Astrocyte (in vitro differentiated cells and primary cell): ENCODE measurements at regions not wholly inside any gene's neighbourhood (a gene's known extent, or its start where the extent isn't known, plus 50 kb on each side); places are given as distances from the start of the nearest gene placed in this dataset.

ENCODE experiments used
- DNase-seq: peaks from one replicate; pipeline ENCODE4 v3.0.0-alpha.2; 2010; ENCODE audit warnings: low read depth
- FAIRE-seq: peaks from 2 replicates; lab custom pipeline; 2011; peaks lifted over from hg19 to GRCh38; lab: Jason Lieb, UNC
- H2AFZ ChIP-seq: 2 replicates; pipeline ENCODE4 v1.6.0; 2012; ENCODE audit warnings: low read depth, low read length, inconsistent platforms
- H3K27ac ChIP-seq: 2 replicates; pipeline ENCODE4 v1.5.1; 2011; ENCODE audit warnings: low read depth, low read length, inconsistent platforms
- H3K27me3 ChIP-seq: 2 replicates; pipeline ENCODE4 v1.6.0; 2011; ENCODE audit warnings: low read length, inconsistent platforms; ENCODE audit not compliant: insufficient read depth
- H3K36me3 ChIP-seq: 2 replicates; pipeline ENCODE4 v1.5.1; 2011; ENCODE audit warnings: low read length, inconsistent platforms; ENCODE audit not compliant: insufficient read depth
- H3K4me1 ChIP-seq: 2 replicates; pipeline ENCODE4 v1.5.1; 2011; ENCODE audit warnings: low read length, inconsistent platforms; ENCODE audit not compliant: insufficient read depth
- H3K4me2 ChIP-seq: 2 replicates; pipeline ENCODE4 v1.6.0; 2012; ENCODE audit warnings: low read length, inconsistent platforms
- H3K4me3 ChIP-seq: 2 replicates; pipeline ENCODE4 v1.5.1; 2011; ENCODE audit warnings: low read depth, mild to moderate bottlenecking, low read length, inconsistent platforms; ENCODE audit not compliant: insufficient read depth
- H3K79me2 ChIP-seq: 2 replicates; pipeline ENCODE4 v1.6.0; 2012; ENCODE audit warnings: mild to moderate bottlenecking, low read length, inconsistent platforms; ENCODE audit not compliant: insufficient read depth
- H3K9ac ChIP-seq: 2 replicates; pipeline ENCODE4 v1.6.0; 2012; ENCODE audit warnings: mild to moderate bottlenecking, low read length, inconsistent platforms
- H3K9me3 ChIP-seq: 2 replicates; pipeline ENCODE4 v1.5.1; 2012; ENCODE audit warnings: low read depth, mild to moderate bottlenecking, low read length, inconsistent platforms; ENCODE audit not compliant: insufficient read depth
- H4K20me1 ChIP-seq: 2 replicates; pipeline ENCODE4 v1.6.0; 2012; ENCODE audit warnings: low read length, inconsistent platforms; ENCODE audit not compliant: insufficient read depth
- H3K27ac Mint-ChIP-seq: one replicate; pipeline ENCODE4 v1.8.0; 2021; ENCODE audit warnings: mild to moderate bottlenecking, mixed read lengths; ENCODE audit not compliant: unreplicated experiment
- H3K27me3 Mint-ChIP-seq: one replicate; pipeline ENCODE4 v1.8.0; 2021; ENCODE audit warnings: low read depth, mixed read lengths; ENCODE audit not compliant: unreplicated experiment
- H3K36me3 Mint-ChIP-seq: one replicate; pipeline ENCODE4 v1.8.0; 2021; ENCODE audit warnings: low read depth, mixed read lengths; ENCODE audit not compliant: unreplicated experiment
- H3K4me1 Mint-ChIP-seq: one replicate; pipeline ENCODE4 v1.8.0; 2021; ENCODE audit warnings: low read depth, mixed read lengths; ENCODE audit not compliant: unreplicated experiment
- H3K4me3 Mint-ChIP-seq: one replicate; pipeline ENCODE4 v1.8.0; 2021; ENCODE audit warnings: mild to moderate bottlenecking, moderate library complexity, mixed read lengths; ENCODE audit not compliant: unreplicated experiment
- H3K9me3 Mint-ChIP-seq: one replicate; pipeline ENCODE4 v1.8.0; 2021; ENCODE audit warnings: mild to moderate bottlenecking, mixed read lengths; ENCODE audit not compliant: unreplicated experiment
- EZH2 ChIP-seq: IDR thresholded peaks from 2 replicates; pipeline ENCODE4 v1.6.1; 2012; ENCODE audit warnings: mild to moderate bottlenecking, low read length, inconsistent platforms; ENCODE audit not compliant: insufficient read depth

GRCh38 chr1:219664310-219665029 is 51.6 kb upstream of the ZC3H11B start:
- H4K20me1 ChIP-seq: no peaks in the 10 kb centered on the region
- H3K9me3 ChIP-seq: no peaks in the 10 kb centered on the region
- H3K4me3 ChIP-seq: no peak overlapping the region
- TF ChIP-seq EZH2: no peak
- FAIRE-seq (no peak), DNase-seq (no peak)
- Mint-ChIP-seq H3K9me3 (no peaks in the 10 kb centered on the region), H3K36me3 (no peaks in the 10 kb centered on the region), H3K27ac (no peak overlapping the region), H3K4me3 (no peak overlapping the region), H3K4me1 (peaks cover 25% of the 10 kb centered on the region), H3K27me3 (no peaks in the 10 kb centered on the region)
- H3K9ac ChIP-seq: no peak overlapping the region
- no peak overlapping the region for H3K4me2 ChIP-seq
- no peaks in the 10 kb centered on the region for H3K27me3 ChIP-seq
- H3K4me1 ChIP-seq: peaks cover 24% of the 10 kb centered on the region
- H2AFZ ChIP-seq: no peak overlapping the region
- H3K79me2 ChIP-seq: no peaks in the 10 kb centered on the region
- H3K27ac ChIP-seq: no peak overlapping the region
- H3K36me3 ChIP-seq: no peaks in the 10 kb centered on the region
